ENCODE measurements at regions not wholly inside any gene's neighbourhood (a gene's known extent, or its start where the extent isn't known, plus 50 kb on each side); places are given as distances from the start of the nearest gene placed in this dataset.

GRCh38 chr10:109202111-109202510 lies 721.2 kb downstream of the XPNPEP1 start:
- Mint-ChIP-seq H3K27me3 (ENCODE audit: insufficient read depth, low read depth, poor library complexity) (peaks cover 1% of the 10 kb centered on the region), H3K4me3 (no peak overlapping the region), H3K36me3 (ENCODE audit: low read depth) (peaks cover 3% of the 10 kb centered on the region; the same call in 1 of the 3 replicates), H3K9me3 (peaks cover 10% of the 10 kb centered on the region; the same call in 2 of the 3 replicates), H3K4me1 (no peaks in the 10 kb centered on the region), H3K27ac (no peak overlapping the region)
- Histone ChIP-seq H3K36me3 (ENCODE audit: insufficient read depth) (no peaks in the 10 kb centered on the region), H3K27ac (ENCODE audit: low read depth) (no peak overlapping the region), H3K27me3 (ENCODE audit: insufficient read depth) (no peaks in the 10 kb centered on the region), H3K4me1 (ENCODE audit: insufficient read depth) (no peaks in the 10 kb centered on the region), H3F3A (replicated peaks; ENCODE audit: low read depth) (no peaks in the 10 kb centered on the region), H3K4me3 (no peak overlapping the region), H3K4me2 (no peak overlapping the region), H3K9me2 (ENCODE audit: insufficient read depth) (no peaks in the 10 kb centered on the region), H4K20me1 (replicated peaks; ENCODE audit: insufficient read depth) (no peaks in the 10 kb centered on the region), H3K79me2 (replicated peaks; ENCODE audit: insufficient read depth) (no peaks in the 10 kb centered on the region), H2AFZ (peak overlapping the region; percentile 56; the same call in 1 of the 2 replicates)
- no peak for ATAC-seq
- TF ChIP-seq, protein P1, sequence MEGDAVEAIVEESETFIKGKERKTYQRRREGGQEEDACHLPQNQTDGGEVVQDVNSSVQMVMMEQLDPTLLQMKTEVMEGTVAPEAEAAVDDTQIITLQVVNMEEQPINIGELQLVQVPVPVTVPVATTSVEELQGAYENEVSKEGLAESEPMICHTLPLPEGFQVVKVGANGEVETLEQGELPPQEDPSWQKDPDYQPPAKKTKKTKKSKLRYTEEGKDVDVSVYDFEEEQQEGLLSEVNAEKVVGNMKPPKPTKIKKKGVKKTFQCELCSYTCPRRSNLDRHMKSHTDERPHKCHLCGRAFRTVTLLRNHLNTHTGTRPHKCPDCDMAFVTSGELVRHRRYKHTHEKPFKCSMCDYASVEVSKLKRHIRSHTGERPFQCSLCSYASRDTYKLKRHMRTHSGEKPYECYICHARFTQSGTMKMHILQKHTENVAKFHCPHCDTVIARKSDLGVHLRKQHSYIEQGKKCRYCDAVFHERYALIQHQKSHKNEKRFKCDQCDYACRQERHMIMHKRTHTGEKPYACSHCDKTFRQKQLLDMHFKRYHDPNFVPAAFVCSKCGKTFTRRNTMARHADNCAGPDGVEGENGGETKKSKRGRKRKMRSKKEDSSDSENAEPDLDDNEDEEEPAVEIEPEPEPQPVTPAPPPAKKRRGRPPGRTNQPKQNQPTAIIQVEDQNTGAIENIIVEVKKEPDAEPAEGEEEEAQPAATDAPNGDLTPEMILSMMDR (conservative IDR thresholded peaks at IDR 0.05; ENCODE audit: low read depth in 2 of 2) = no peak
- TF ChIP-seq STAT1 (IDR thresholded peaks at IDR 0.05; ENCODE audit: unreplicated experiment) = no peak
- TF ChIP-seq JUNB (IDR thresholded peaks at IDR 0.05; ENCODE audit: unreplicated experiment) = no peak
- TF ChIP-seq ZNF331 (CRISPR knock-in tag; IDR thresholded peaks at IDR 0.05; ENCODE audit: low read depth) = no peak
- TF ChIP-seq CREB1 (CRISPR knock-in tag; IDR thresholded peaks at IDR 0.05; ENCODE audit: low read depth) = no peak
- no peak for TF ChIP-seq REST (IDR thresholded peaks at IDR 0.05; ENCODE audit: unreplicated experiment)
- TF ChIP-seq, protein P2, sequence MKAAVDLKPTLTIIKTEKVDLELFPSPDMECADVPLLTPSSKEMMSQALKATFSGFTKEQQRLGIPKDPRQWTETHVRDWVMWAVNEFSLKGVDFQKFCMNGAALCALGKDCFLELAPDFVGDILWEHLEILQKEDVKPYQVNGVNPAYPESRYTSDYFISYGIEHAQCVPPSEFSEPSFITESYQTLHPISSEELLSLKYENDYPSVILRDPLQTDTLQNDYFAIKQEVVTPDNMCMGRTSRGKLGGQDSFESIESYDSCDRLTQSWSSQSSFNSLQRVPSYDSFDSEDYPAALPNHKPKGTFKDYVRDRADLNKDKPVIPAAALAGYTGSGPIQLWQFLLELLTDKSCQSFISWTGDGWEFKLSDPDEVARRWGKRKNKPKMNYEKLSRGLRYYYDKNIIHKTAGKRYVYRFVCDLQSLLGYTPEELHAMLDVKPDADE (IDR thresholded peaks at IDR 0.05) = no peak
- no peak for TF ChIP-seq ZNF462 (CRISPR knock-in tag; IDR thresholded peaks at IDR 0.05)
- TF ChIP-seq NANOG (IDR thresholded peaks at IDR 0.05; ENCODE audit: borderline replicate concordance) = no peak
- TF ChIP-seq EZH2 (IDR thresholded peaks at IDR 0.05; ENCODE audit: low read depth, unreplicated experiment) = no peak
- no peak for TF ChIP-seq ZNF114 (CRISPR knock-in tag; IDR thresholded peaks at IDR 0.05)
- no peak for TF ChIP-seq POLR2AphosphoS5 (IDR thresholded peaks at IDR 0.05; ENCODE audit: low read depth)
- TF ChIP-seq EZH2phosphoT487 (IDR thresholded peaks at IDR 0.05; ENCODE audit: unreplicated experiment) = no peak
- DNase-seq (ENCODE audit: low spot score) = no peak

Measured in GM23338 (cell line).